Right renal pelvis (tissue), 4 donors: ENCODE measurements at regions not wholly inside any gene's neighbourhood (a gene's known extent, or its start where the extent isn't known, plus 50 kb on each side); places are given as distances from the start of the nearest gene placed in this dataset.

Source experiments
- DNase-seq, 4 donors: peaks; one replicate each; pipeline ENCODE4 v3.0.0-alpha.2; 2013; ENCODE audit warnings: low read depth in 4 of 4, low spot score in 3 of 4, missing footprints in 1 of 4

- DNase-seq, result no peak
Measured at GRCh38 chr22:48895831-48896765, 931.6 kb downstream of the BRD1 start.

GRCh38 chr22:48895336-48895735 is 932.3 kb downstream of the BRD1 start:
- DNase-seq, result no peak

GRCh38 chr22:48894804-48895250 is 932.8 kb downstream of the BRD1 start:
- DNase-seq, result no peak

GRCh38 chr22:48894064-48894671 is 933.5 kb downstream of the BRD1 start:
- no peak for DNase-seq

- DNase-seq, result no peak
Measured at GRCh38 chr22:48893288-48894063, 934.2 kb downstream of the BRD1 start.

GRCh38 chr22:48892578-48893287 is 934.9 kb downstream of the BRD1 start:
- no peak for DNase-seq

GRCh38 chr22:48891688-48892577 is 935.7 kb downstream of the BRD1 start:
- DNase-seq, result no peak

- no peak for DNase-seq
Measured at GRCh38 chr22:48890693-48891554, 936.7 kb downstream of the BRD1 start.

- no peak for DNase-seq
Measured at GRCh38 chr22:48889887-48890692, 937.6 kb downstream of the BRD1 start.

GRCh38 chr22:48889209-48889830 is 938.4 kb downstream of the BRD1 start:
- no peak for DNase-seq

- DNase-seq, result no peak
Measured at GRCh38 chr22:48888466-48889208, 939.0 kb downstream of the BRD1 start.

GRCh38 chr22:48887394-48888332 is 940.0 kb downstream of the BRD1 start:
- no peak for DNase-seq

GRCh38 chr22:48886604-48887393 is 940.9 kb downstream of the BRD1 start:
- DNase-seq, result no peak

GRCh38 chr22:48885919-48886305 is 941.8 kb downstream of the BRD1 start:
- no peak for DNase-seq
